ENCODE measurements at regions not wholly inside any gene's neighbourhood (a gene's known extent, or its start where the extent isn't known, plus 50 kb on each side); places are given as distances from the start of the nearest gene placed in this dataset.
A peak's percentile ranks its signal among the peaks of the same experiment; 100 is the strongest.

DNA sequence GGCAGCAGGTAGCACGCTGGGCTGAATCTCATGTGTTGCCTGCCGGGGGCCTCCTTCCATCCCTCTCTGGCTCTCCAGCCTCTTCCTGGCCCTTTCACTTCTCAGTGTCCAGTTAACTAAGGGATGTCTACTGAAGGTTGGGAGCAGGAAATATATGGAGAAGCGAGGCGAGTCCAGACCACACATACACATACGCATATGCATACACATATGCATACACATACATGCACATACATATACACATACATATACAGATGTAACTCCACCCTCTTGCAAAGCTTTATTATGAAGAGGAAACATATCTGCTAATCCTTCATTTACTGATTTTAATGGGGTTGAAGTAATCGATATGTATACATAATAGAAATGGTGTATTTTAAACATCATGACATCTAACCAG lies 636.1 kb upstream of the CCDC179 start:
- no peak for DNase-seq

GRCh38 chr11:23497040-23497439 lies 636.8 kb upstream of the CCDC179 start:
- DNase-seq = no peak

- no peak for DNase-seq
Measured at GRCh38 chr11:23502389-23502788, 642.1 kb upstream of the CCDC179 start.

DNA sequence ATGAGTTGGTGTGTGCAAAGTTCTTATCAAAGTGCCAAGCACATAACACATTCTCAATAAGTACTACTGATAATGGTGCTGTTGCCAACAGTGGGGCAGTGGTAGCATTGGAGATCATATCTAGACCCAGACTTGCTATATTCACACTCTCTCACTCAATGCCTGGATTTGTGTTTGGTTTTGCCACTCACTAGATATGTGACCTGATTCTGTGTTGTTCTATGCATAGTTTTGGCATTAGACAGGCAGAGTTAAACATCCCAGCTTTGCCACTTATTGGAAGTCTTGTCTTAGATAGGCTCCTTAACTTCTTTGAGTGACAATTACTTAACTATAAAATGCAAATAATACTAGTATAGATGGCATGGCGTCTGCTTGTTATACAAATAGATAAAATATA lies 642.6 kb upstream of the CCDC179 start:
- no peak for DNase-seq

DNA sequence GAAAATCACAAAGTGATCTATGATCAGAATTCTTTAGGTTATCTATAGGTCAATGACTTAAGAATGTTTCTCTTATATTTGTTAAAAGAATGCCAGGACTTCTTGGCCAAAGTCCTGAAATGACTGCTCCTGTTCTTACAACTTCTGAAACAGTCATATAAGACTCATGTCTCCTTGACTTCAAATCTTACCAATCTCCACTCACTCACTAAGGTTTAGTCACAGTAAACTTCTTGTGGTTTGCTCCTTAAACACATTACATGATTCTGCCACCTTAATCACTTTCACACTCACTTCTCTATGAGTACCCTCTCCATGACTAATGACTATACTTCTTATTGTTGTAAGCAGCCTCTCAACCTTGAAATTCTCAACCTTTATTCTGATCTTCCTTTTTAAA lies 648.7 kb upstream of the CCDC179 start:
- no peak for DNase-seq

DNA sequence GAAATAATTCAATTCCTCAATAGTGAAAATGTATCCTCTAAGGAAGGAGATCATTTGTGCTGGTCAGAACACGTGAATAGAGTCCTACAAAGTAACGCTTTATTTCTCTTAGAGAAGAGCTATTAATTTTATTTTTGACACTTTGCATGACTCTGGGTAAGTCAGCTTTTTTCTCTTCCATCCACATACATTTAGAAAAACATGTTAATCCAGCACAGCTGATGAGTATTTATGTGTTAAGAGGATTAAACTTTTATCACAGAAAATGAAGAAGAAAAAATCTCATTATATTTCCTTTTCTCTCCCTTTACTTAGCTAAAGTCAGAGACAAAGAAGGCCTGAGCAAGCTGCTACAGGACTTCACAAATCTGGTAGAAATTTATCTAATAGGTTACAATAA lies 649.5 kb upstream of the CCDC179 start:
- DNase-seq = no peak

- no peak for DNase-seq
Measured at GRCh38 chr11:23519194-23519593, 658.9 kb upstream of the CCDC179 start.

DNA sequence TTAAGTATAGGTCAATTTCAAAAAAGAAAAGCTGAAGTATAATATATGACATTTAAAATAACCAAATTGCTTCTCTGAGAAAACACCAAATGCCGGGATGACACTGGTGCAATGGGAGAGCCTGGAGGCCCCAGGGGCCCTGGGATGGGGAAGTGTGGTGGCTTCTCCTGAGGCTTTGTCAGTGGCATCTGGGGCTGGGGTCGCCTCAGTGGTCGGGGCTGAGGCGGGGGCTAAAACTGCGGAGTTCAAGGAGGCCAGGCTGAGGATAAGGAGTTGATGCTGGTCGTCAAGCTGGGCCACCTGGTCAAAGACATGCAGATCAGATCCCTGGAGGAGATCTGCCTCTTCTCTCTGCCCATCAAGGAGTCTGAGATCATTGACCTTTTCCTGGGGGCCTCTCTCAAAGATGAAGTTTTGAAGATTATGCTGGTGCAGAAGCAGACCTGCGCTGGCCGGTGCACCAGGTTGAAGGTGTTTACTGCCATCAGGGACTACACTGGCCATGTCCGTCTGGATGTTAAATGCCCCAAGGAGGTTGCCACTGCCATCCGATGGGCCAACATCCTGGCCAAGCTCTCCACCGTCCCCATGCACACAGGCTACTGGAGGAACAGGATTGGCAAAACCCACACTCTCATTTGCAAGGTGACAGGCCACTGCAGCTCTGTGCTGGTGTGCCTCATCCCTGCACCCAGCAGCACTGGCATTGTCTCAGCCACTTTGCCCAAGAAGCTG lies 660.1 kb upstream of the CCDC179 start:
- DNase-seq = no peak

- no peak for DNase-seq
Measured at GRCh38 chr11:23536907-23537306, 676.6 kb upstream of the CCDC179 start.

GRCh38 chr11:23539556-23539955 lies 679.3 kb upstream of the CCDC179 start:
- no peak for DNase-seq

DNA sequence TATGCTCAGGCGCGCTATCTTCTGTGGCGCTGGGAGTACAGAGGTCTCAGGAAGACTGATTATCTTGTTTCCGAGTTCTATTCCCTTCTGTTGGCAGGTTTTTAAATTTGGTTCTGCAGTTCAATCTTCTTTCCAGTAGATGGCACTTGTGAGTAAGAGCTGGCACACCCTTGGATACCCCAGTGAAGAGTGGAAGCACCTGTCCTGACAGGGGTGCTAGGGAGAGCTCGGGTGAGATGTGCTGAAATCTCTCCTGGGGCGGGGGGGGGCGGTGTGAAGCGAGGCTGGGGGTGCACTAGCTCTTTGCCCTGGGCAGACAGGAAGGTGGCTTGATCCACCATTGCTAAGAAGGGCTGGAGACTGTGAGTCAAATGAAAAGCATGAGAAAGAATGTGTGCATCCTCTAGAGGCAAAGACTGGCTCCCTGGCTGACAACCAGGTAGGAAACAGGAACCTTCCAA lies 679.9 kb upstream of the CCDC179 start:
- DNase-seq = peak; percentile 19

DNA sequence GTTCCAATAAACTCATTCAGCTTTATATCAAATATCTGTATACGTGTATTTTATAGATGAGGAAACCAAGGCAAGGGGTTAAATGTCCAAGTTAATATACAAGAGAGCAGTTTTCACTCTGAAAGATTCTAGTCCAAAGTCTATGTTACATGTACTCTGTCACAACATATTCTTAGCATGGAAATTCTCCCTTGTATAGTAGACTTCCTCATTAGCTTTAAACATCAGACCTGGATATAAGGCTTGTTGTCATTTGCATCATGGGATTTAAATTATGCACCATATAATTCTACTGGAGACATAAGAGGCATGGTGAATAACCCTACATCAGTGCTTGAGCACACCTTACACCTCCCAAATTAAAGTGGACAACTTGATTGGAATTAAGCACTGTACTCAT lies 681.9 kb upstream of the CCDC179 start:
- no peak for DNase-seq

DNA sequence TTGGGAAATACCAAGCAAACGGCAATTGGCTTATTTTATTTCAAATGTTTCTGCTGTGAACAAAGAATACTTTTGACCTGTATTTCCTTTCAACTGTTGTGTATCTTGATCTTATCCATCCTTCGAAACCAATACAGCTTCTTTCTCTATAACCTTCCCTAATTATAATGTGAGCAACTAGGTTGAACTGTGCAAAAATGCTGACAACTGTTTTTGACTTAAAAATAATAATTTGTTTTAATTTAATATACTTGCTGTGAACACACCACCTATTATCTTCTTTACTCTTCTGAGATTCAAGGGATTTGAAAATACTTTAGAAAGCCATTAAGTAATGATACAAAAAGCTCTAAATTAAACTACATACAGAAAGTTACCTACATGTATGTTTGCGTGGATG lies 682.5 kb upstream of the CCDC179 start:
- no peak for DNase-seq

DNA sequence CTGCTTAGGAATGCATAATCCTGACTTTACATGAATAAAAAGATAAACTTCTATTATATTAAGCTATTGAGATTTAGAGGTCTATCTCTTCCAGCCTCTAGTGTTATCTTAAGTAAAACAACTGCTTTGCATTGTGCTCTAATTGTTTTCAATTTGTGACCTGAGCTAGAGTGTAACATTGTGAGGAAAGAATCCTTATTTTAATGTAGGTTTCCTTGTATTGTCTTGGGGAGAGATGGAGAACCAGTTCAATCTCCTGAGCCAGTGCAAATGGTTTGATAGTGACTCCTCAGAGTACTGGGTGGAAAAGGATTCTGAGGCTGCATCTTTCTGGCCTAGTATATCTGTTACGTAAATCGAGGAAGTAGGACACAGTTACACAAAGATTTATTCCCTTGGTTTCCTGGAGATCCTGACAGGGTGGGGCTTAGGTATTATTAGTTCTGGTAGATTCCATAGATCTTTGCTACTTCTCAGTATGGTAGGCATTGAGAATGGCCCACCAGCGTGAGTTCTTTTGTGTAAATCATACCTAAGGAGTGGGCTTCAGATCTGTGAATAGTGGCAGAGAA lies 683.5 kb upstream of the CCDC179 start:
- no peak for DNase-seq

- no peak for DNase-seq
Measured at GRCh38 chr11:23551706-23552105, 691.4 kb upstream of the CCDC179 start.

- no peak for DNase-seq
Measured at GRCh38 chr11:23554002-23554401, 693.7 kb upstream of the CCDC179 start.

GRCh38 chr11:23555085-23555484 lies 694.8 kb upstream of the CCDC179 start:
- no peak for DNase-seq

DNA sequence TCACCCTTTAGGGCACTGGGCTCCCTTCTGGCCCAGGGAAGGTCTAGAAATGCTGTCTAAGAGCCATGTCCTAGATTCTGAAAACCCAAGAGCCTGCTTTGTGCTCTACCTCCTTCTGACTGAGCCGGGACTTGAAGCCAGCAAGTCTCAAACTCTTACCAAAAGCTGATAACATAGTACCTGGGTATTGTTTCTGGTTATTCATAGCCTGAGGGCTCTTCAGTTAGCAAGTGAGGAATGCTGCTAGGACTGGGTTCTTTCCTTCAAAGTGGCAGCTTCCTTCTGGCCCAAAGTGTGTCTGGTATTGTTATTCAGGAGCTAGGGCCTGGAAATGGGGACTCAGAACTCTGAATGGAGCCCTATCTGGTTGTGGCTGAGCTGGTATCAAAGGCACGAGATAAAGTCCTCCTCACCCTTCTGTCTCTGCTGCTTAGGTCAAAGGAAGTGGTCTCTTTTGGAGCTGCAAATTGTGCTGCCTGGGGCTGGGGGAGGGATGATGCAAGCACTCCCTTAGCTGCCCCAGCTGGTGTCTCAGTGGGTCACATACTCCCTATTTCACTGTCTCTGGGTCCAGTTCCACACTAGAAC lies 696.0 kb upstream of the CCDC179 start:
- DNase-seq = no peak

DNA sequence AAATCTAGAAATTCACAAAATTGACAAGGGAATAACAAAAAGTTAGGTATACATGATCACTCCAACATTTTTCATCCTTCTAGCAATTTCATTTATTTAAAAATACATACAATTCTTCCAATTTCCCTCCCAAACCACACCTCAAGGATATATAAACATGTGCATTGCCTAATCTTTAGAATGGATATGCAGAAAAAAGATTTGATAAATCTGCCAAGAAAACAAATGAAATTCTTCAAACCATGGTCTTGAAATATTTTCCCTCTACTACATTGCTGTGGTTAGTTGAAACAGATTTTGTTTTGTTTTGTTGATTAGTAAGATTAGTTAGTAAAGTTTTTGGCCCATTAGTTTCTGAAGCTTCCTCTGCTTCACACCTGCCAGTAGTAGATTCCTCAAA lies 703.3 kb upstream of the CCDC179 start:
- no peak for DNase-seq

- no peak for DNase-seq
Measured at GRCh38 chr11:23564370-23564769, 704.1 kb upstream of the CCDC179 start.

DNA sequence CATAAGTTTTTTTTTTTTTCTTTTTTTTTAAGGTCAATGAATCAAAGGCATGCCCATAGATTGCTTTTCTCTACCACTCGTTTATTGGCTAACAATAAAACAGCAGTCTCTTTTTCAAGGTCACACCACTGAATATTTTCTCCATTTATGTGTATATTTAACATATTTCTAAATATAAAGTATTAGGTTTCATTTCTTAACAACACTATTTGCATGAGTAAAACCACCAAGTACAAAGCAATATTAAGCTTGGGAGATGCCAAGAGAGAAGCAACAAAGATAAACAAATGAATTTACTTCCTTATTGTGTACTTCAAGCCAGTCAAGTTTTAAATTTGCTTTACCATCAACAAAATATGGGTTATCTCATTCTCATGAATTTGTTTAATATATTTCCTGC lies 708.9 kb upstream of the CCDC179 start:
- no peak for DNase-seq

- peak; percentile 13 for DNase-seq
Measured at GRCh38 chr11:23569547-23569946, 709.3 kb upstream of the CCDC179 start.

DNA sequence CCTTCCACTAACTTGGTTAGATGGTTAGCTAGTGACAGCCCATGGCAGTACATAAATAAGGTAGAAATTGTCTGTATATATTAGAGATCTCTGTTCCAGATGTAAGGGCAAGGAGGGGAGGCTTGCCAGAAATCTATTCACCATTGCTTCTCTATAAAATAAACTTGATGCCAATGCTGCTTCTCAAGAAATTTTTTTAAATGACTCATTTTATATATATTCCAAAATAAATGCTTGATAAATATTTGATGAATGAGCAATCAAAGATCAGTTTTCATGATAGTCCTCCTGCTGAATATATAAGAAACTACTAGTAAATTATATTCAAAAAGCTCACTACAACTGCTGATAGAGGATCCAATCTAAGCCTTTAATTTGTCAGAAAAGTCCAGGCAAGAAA lies 710.6 kb upstream of the CCDC179 start:
- DNase-seq = no peak

DNA sequence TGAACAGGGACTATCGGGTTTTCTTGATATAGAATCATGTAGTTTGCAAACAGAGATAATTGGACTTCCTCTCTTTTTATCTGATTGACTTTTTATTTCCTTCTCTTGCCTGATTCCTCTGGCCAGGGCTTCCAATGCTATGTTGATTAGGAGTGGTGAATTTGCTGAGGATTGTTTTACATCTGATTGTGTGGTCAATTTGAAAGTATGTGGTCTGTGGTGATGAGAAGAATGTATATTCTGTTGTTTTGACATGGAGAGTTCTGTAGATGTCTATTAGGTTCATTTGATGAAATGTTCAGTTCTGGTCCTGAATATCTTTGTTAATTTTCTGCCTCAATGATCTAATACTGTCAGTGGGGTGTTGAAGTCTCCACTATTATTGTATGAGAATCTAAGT lies 713.2 kb upstream of the CCDC179 start:
- DNase-seq = no peak

GRCh38 chr11:23574149-23574548 lies 713.9 kb upstream of the CCDC179 start:
- no peak for DNase-seq

Measured in CD4-positive, alpha-beta T cell treated with Interleukin-10 for 1 hour (primary cell).